A673 (cell line): ENCODE measurements at regions not wholly inside any gene's neighbourhood (a gene's known extent, or its start where the extent isn't known, plus 50 kb on each side); places are given as distances from the start of the nearest gene placed in this dataset.

Source experiments
- EZH2 ChIP-seq: fragments of 200-600 bp; sonication (generic); IDR thresholded peaks from 2 replicates; pipeline ENCODE4 v1.6.1; 2017; ENCODE audit warnings: borderline replicate concordance, low read depth, mild to moderate bottlenecking, mixed read lengths, antibody characterized with exemption, low read length; ENCODE audit not compliant: poor library complexity, severe bottlenecking
- TF ChIP-seq, protein P1 (sequence below): fragments of 300-800, 200-600 bp; sonication (generic); conservative IDR thresholded peaks from 2 replicates; pipeline ENCODE4 v1.5.1; 2017; ENCODE audit warnings: low read depth, mild to moderate bottlenecking, antibody characterized with exemption, low read length, moderate library complexity, mixed read lengths

DNA sequence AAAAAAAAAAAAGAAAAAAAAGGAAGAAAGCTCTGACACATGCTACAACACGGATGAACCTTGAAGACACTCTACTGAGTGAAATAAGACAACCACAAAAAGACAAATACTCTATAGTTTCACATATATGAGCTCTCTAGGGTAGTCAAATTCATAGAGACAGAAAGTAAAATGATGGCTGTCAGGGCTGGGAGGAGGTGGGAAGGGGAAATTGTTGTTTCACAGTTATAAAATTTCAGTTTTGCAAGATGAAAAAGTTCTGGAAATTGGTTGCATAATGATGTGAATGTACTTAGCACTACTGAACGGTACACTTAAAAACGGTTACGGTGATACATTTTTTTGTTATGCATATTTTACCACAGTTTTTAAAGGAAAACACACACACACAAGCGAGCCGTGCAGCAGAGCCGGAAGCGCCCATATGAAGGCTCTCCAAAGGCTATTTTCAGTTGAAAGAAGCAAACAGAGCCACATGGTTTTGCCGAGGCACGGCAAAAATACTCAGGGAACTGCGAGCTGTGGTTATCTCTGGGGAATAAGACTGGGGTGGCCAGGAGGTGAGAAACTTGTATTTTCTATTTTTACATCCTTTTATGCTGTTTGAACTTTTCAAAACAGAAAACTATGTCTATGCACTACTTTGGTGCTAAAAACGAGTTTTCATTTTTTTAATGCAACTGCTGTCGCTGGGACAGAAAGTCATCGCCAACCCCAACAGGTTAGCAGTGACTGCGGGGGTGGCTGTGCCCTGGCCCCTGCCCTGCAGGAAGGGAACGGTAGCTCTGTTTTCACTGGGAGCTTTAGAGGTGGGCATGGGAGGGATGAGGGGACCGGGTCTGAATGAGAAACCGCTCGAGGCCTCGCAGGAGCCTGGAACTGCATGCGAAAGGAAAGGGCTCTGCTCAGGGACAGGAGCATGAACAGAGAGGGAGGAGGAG is 132.9 kb downstream of the OAT start:
- TF ChIP-seq, protein P1, sequence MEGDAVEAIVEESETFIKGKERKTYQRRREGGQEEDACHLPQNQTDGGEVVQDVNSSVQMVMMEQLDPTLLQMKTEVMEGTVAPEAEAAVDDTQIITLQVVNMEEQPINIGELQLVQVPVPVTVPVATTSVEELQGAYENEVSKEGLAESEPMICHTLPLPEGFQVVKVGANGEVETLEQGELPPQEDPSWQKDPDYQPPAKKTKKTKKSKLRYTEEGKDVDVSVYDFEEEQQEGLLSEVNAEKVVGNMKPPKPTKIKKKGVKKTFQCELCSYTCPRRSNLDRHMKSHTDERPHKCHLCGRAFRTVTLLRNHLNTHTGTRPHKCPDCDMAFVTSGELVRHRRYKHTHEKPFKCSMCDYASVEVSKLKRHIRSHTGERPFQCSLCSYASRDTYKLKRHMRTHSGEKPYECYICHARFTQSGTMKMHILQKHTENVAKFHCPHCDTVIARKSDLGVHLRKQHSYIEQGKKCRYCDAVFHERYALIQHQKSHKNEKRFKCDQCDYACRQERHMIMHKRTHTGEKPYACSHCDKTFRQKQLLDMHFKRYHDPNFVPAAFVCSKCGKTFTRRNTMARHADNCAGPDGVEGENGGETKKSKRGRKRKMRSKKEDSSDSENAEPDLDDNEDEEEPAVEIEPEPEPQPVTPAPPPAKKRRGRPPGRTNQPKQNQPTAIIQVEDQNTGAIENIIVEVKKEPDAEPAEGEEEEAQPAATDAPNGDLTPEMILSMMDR, result no peak
- no peak for TF ChIP-seq EZH2
